HG03575 (cell line): ENCODE measurements at regions not wholly inside any gene's neighbourhood (a gene's known extent, or its start where the extent isn't known, plus 50 kb on each side); places are given as distances from the start of the nearest gene placed in this dataset.
"Not testable (repeated sequence)": the region's sequence is repeated elsewhere in the genome, so short reads cannot be mapped to it uniquely, and the experiment has no call there.

Source experiments
- ATAC-seq: cut with Tn5 transposase; IDR thresholded peaks from one replicate; pipeline ENCODE4 v1.9.1; 2021; ENCODE audit not compliant: unreplicated experiment, insufficient number of reproducible peaks, low FRiP score; ENCODE audit errors: extremely low read depth

DNA sequence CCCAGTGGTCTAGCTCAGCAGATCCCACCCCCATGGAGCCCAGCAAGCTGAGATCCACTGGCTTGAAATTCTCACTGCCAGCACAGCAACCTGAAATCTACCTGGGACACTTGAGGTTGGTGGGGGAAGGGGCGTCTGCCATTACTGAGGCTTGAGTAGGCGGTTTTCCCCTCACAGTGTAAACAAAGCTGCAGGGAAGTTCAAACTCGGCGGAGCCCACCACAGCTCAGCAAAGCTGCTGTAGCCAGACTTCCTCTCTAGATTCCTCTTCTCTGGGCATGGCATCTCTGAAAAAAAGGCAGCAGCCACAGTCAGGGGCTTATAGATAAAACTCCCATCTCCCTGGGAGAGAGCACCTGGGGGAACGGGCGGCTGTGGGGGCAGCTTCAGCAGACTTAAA is 457.9 kb downstream of the ZNF674 start:
- not testable (repeated sequence) for ATAC-seq

DNA sequence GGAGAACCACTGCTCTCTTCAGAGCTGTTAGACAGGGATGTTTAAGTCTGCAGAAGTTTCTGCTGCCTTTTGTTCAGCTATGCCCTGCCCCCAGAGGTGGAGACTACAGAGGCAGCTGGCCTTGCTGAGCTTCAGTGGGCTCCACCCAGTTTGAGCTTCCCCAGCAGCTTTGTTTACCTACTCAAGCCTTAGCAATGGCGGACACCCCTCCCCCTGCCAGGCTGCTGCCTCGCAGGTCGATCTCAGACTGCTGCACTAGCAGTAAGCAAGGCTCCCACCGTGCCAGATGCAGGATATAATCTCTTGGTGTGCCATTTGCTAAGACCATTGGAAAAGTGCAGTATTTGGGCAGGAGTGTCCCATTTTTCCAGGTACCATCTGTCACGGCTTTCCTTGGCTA is 465.1 kb downstream of the ZNF674 start:
- not testable (repeated sequence) for ATAC-seq

DNA sequence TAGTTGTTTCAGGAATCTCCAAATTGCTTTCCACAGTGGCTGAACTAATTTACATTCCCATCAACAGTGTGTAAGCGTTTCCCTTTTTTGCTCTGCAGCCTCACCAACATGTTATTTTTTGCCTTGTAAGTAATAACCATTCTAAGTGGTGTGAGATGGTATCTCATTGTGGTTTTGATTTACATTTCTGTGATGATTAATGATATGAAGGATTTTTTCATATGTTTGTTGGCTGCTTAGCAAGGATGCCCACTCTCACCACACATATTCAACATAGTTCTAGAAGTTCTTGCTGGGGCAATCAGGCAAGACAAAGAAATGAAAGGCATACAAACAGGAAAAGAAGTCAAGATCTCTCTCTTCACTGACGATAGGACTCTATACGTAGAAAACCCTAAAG is 472.4 kb downstream of the ZNF674 start:
- no peak for ATAC-seq

DNA sequence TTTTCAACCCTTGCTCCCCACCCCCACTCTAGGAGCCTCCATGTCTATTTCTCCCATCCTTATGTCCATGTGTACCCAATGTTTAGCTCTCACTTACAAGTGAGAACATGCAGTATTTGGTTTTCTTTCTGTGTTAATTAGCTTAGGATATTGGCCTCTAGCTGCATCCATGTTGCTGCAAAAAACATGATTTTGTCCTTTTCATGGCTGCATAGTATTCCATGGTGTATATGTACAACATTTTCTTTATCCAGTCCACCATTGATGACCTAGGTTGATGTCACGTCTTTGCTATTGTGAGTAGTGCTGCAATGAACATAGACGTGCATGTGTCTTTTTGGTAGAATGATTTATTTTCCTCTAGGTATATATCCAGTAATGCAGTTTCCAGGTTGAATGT is 472.8 kb downstream of the ZNF674 start:
- ATAC-seq = no peak

DNA sequence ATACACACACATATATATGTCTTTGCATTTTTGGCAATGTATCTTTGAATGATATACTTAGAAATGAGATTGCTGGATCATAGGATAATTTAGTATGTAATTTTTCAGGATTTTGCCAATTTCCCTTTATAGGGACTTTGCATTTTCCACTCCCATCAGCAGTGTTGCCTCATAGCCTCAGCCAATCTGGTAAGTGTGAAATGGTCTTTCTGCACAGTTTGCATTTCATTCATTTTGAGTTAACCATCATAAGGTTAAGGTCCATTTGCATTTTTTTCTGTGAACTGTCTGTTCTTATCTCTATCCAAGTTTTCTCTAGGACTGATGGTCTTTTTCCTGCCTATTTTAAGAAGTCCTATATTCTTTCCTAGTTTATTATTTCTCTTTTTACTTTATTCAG is 474.8 kb downstream of the ZNF674 start:
- ATAC-seq = no peak

DNA sequence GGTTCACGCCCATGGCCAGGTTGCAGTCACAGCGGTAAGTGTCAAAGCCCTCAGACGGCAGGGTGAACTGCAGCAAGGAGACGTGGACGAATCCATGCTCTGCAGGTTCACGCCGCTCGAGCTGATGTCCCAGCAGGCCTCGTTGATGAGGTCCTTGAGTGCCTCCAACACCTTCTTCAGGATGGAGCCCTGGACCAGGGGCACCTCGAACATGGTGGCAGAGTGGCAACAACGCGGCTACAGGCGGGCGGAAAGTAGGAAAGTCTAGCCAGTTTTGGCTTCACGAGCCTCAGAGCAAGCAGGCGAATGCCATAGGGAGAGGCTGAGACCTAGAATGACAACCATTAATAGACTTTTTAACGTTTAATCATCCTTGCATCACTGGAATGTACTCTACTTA is 485.9 kb downstream of the ZNF674 start:
- no peak for ATAC-seq

DNA sequence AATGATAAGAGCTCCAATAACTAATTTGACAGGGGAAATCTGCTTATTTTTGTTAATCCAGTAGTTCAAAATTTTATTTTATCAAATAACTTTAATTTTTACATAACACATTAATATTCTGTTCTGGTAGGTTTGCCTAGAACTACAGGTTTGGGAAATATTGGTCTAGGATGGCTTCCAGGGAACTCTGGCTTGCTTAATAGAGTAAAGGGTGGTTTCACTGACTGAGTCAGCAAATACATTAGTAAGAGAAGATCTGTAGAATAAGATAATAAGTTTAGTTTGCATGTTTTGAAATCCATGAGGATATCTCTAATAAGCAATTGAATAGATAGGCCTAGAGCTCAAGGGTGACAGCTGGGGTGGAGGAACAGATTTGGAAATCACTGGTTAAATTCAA is 500.7 kb downstream of the ZNF674 start:
- no peak for ATAC-seq

DNA sequence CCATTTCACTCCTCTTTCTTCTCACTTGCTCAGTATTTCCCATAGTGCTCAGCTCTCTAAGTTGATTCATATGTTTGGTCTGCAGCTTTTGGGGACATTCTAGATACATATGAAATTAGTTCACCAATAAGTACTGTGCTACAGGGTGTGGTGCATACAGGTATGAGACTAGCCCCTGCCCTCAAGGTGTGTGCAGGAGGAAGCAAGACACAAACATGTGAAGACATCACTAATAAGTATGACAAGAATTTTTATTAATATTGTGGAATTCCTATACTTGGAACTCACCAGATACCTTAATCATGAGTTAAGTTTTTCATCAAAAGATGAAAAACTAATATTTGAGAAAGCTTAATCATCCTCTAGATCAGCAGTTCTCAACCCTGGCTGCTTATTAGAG is 505.2 kb downstream of the ZNF674 start:
- no peak for ATAC-seq

DNA sequence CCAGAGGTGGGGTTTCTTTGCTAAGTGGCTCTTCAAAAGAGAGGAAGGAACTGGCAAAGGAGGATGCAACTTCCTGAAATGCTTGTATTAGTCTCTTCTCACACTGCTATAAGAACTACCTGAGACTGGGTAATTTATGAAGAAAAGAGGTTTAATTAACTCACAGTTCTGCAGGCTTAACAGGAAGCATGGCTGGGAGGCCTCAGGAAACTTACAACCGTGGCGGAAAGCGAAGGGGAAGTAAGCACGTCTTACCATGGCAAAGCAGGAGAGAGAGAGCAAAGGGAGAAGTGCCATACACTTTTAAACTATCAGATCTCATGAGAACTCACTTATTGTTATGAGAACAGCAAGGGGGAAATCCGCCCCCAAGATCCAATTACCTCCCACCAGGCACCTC is 505.7 kb downstream of the ZNF674 start:
- no peak for ATAC-seq

DNA sequence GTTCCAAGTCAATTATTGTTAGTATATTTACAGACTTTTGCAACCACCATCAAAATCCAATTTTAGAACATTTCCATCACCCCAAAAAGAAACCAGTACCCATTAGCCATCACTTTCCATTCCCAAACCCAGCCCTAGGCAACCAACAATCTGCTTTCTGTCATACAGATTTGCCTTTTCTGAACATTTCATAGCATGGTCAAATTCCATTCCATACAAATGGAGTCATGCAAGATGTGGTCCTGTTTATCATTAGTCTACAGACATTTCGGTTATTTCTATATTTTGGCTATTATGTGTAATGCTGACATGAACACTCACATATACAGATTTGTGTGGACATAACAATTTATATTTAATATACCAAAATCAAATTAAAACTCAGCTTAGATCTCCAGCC is 508.7 kb downstream of the ZNF674 start:
- no peak for ATAC-seq

DNA sequence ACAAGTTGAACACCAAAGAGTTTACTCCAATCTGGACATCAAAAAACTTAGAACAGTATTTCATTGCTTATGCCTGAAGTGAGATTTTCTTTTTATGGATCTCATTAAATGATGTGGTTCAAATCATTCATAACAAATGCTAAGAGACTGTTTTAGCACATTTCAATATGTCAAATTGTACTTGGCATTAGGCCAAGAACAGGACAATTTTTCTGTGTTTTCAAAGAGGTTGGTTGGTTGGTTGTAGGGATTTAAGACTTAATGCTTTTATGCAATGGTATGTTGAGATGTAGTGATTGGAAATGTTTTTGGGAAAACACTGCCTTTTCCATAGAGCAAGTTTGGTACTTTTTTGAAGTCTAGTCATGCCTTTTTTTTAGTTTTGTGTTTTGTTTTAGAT is 510.4 kb downstream of the ZNF674 start:
- ATAC-seq = no peak

DNA sequence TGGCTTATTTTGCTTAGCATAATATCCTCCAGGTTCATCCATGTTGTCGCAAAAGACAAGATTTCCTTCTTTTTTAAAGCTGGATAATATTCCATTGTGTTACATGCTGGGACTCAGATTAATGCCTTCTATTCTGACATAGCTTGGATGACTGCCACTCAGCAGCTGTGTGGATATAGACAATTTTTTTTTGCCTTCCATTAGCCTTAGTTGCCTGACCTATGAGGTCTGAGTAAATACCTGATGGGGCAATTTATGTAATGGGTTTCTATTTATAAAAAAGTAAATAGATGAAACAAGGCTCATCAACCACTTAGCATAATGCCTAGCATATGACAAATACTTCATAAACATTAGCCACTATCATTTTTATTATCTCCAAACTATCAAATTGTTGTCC is 515.4 kb downstream of the ZNF674 start:
- no peak for ATAC-seq

DNA sequence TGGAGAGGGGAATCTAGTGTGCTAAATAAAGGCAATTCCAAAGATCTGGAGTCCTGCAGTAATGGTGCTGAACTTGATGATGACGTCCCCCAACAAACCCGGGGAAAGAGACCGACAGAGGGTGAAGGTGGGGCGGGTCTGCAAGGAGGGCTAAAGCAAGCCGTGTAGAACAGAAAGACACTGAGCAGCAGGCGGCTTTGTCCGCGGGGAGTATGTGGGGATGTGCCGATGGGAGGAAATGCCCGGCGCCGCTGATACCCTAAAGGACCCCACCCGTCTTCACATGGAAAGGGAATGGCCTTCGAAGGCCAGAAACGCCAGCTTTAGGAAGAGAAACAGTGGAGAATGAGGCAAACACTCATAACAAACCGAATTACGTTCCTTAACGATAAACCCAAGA is 528.9 kb downstream of the ZNF674 start:
- no peak for ATAC-seq

DNA sequence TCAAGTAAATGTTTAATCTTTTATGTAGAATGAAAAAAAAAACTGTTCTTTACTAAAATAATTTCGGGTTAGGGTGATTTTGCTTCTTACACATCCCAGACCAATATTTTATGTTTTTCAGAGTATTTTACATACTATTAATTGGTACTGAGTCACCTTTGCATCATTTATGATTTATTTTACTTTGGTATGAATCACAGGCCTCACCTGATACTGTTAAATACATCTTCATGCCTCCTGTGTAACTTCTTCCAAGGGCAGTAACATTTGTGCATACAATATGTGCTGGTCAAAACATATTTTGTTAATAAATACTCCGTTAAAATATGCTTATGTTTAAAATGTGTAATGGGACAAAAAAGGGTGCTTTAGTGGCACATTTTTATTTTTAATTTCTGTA is 529.6 kb downstream of the ZNF674 start:
- no peak for ATAC-seq

DNA sequence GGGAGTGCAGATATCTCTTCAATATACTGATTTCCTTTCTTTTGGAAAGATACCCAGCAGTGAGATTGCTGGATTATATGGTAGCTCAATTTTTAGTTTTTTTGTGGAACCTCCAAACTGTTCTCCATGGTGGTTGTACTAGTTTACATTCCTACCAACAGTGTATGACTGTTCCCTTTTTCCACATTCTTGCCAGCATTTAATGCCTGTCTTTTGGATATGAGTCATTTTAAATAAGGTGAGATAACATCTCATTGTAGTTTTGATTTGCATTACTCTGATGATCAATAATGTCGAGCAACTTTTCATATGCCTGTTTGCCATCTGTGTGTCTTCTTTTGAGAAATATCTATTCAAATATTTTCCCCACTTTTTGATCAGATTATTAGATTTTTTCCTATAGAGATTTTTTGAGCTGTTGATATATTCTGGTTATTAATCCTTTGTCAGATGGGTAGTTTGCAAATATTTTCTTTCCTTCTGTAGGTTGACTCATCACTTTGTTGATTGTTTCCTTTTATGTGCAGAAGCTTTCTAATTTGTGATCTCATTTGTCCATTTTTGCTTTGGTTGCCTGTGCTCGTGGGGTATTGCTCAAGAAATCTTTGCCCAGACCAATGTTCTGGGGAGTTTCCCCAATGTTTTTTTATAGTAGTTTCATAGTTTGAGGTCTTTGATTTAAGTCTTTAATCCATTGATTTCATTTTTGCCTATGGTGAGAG is 552.7 kb downstream of the ZNF674 start:
- no peak for ATAC-seq

DNA sequence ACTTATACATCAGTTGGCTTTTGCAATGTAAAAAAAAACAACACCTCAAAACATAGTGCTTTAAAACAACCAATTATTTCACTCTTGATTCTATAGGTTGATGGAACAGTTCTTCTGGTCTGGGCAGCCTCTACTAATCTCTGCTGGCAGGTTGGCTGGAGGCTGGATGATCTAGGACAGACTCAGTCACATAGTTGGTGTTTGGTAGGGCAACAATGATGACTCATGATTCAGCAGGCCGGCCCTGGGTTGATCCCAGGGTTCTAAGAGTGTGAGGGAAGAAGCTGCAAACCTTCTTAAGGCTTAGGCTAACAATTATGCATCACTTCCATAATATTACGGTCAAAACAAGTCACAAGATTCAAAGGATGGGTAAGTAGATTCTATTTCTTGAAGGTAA is 558.2 kb downstream of the ZNF674 start:
- ATAC-seq = no peak

DNA sequence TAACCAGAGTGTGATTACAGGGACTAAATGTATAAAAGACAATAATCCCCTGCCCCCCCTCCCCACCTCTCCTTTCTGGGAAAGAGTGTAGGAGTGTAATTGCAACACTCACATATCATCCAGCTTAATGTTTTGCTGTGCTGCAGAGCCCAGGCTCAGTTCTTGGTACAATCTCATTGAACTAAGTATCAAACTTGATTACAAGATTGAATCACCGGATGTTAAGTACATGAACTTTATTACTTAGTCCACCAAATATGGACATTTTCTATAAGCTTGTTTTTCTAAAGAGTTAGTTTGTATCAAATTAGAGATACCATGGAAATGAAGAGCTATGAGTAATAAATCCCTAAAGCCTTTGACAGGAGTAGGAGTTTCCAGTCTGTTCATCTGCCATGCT is 559.1 kb downstream of the ZNF674 start:
- ATAC-seq = no peak

DNA sequence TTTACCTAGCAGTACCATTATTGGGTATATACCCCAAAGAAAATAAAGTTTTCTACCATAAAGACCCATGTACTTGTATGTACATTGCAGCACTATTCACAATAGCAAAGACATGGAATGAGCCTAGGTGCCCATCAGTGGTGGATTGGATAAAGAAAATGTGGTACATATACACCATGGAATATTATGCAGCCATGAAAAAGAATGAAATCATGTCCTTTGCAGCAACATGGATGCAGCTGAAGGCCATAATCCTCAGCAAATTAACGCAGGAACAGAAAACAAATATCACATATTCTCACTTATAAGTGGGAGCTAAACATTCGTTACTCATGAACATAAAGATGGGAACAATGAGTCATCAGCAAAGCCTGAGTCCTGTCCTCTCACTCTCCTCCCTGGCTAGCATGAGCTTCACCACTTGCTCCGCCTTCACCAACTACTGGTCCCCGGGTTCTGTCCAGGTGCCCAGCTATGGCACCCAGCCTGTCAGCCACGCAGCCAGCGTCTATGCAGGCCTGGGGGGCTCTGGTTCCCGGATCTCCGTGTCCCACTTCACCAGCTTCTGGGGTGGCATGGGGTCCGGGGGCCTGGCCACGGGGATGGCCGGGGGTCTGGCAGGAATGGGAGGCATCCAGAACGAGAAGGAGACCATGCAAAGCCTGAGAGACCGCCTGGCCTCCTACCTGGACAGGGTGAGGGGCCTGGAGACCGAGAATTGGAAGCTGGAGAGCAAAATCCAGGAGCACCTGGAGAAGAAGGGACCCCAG is 562.1 kb downstream of the ZNF674 start:
- ATAC-seq = not testable (repeated sequence)

DNA sequence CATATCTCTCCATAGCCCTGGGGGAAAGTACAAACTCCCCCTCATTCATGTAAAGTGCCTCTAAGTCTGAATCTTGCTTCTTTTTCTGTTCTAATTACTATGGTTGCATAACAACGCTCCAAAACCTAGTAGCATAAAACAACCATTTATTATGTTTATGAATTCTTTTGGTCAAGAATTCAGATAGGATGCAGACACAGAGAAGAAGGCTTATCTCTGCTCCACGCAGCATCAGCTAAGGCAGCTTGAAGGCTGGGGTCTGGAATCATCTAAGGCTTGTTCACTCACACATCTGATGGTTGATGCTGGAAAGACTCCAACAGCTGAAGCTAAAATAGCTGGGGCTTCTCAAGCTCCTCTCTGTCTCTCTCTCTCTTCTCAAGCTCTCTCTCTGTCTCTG is 564.5 kb downstream of the ZNF674 start:
- ATAC-seq = no peak

DNA sequence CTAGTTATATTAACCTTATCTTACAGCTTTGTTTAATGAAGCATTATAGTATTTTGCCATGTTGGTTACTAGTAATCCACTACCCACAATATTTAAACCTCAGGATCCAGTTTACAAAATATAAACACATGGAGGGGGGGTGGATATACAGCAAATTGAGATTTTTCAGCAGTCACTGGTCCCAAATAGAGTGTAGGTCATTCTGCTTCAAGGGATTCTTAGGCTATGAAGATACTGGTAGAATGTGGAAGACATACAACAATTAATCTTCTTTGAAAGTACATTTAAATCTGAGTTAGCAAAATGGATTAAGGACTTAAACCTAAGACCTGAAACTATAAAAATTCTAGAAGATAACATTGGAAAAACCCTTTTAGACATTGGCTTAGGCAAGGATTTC is 569.6 kb downstream of the ZNF674 start:
- ATAC-seq = no peak

DNA sequence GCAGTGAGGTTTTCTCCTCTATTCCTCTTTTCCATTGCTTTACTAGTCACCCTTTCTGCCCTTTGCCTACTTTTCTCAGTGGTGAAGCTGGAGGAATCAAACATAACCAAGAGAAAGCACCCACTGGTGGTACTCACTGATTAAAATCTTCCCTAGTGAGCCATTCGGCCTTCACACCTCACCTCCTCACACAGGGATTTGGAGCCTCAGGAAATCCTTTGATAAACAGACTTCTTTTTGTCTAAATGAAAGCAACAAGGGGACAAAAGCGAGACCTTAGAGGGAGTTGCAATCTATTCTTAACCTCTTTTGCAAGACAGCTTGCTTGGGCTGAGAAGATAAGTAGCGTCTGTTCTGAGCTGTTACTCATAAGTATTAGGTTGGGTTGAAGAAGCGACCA is 572.6 kb downstream of the ZNF674 start:
- no peak for ATAC-seq
